SIG-M5 treated with dmso at 0.1 percent for 504 hours (cell line): ENCODE measurements at regions not wholly inside any gene's neighbourhood (a gene's known extent, or its start where the extent isn't known, plus 50 kb on each side); places are given as distances from the start of the nearest gene placed in this dataset.
"Not testable (repeated sequence)": the region's sequence is repeated elsewhere in the genome, so short reads cannot be mapped to it uniquely, and the experiment has no call there.

Experiments used
- DNase-seq: peaks from one replicate; lab custom pipeline; 2025; ENCODE audit not compliant: unreplicated experiment; lab: John Stamatoyannopoulos, UW

- no peak for DNase-seq
These were observed 83.3 kb upstream of the CREB5 start for GRCh38 chr7:28328822-28329660.

GRCh38 chr7:28329661-28330363 is 82.5 kb upstream of the CREB5 start:
- no peak for DNase-seq

- DNase-seq: no peak
These were observed 81.8 kb upstream of the CREB5 start for GRCh38 chr7:28330384-28331070.

GRCh38 chr7:28332046-28332445 is 80.3 kb upstream of the CREB5 start:
- DNase-seq: no peak

GRCh38 chr7:28333548-28333947 is 78.8 kb upstream of the CREB5 start:
- DNase-seq: not testable (repeated sequence)

- no peak for DNase-seq
These were observed 75.5 kb upstream of the CREB5 start for GRCh38 chr7:28336806-28337205.

- DNase-seq: no peak
These were observed 74.3 kb upstream of the CREB5 start for GRCh38 chr7:28338041-28338440.

- no peak for DNase-seq
These were observed 68.9 kb upstream of the CREB5 start for GRCh38 chr7:28343462-28343861.

- DNase-seq: no peak
These were observed 66.1 kb upstream of the CREB5 start for GRCh38 chr7:28346256-28346655.

- DNase-seq: no peak
These were observed 65.5 kb upstream of the CREB5 start for GRCh38 chr7:28346676-28347363.

- no peak for DNase-seq
These were observed 64.6 kb upstream of the CREB5 start for GRCh38 chr7:28347475-28348318.

- no peak for DNase-seq
These were observed 63.7 kb upstream of the CREB5 start for GRCh38 chr7:28348636-28349035.

- no peak for DNase-seq
These were observed 62.7 kb upstream of the CREB5 start for GRCh38 chr7:28349637-28350036.

GRCh38 chr7:28350662-28351061 is 61.7 kb upstream of the CREB5 start:
- no peak for DNase-seq

- no peak for DNase-seq
These were observed 60.9 kb upstream of the CREB5 start for GRCh38 chr7:28351450-28351849.

GRCh38 chr7:28354601-28355402 is 57.5 kb upstream of the CREB5 start:
- no peak for DNase-seq

- DNase-seq: no peak
These were observed 56.5 kb upstream of the CREB5 start for GRCh38 chr7:28355635-28356319.

- DNase-seq: no peak
These were observed 55.7 kb upstream of the CREB5 start for GRCh38 chr7:28356619-28357018.

- no peak for DNase-seq
These were observed 53.9 kb upstream of the CREB5 start for GRCh38 chr7:28358423-28358868.
